RPMI7951 (cell line): ENCODE measurements at regions not wholly inside any gene's neighbourhood (a gene's known extent, or its start where the extent isn't known, plus 50 kb on each side); places are given as distances from the start of the nearest gene placed in this dataset.
"Not testable (repeated sequence)": the region's sequence is repeated elsewhere in the genome, so short reads cannot be mapped to it uniquely, and the experiment has no call there.

ENCODE experiments used
- DNase-seq: peaks from one replicate; pipeline ENCODE4 v3.0.0-alpha.2; 2012; ENCODE audit warnings: low read depth

GRCh38 chr13:107819071-107819470 is 396.3 kb downstream of the LIG4 start:
- DNase-seq: no peak

- DNase-seq: no peak
Measured at GRCh38 chr13:107817647-107818287, 397.6 kb downstream of the LIG4 start.

GRCh38 chr13:107812014-107812412 is 403.3 kb downstream of the LIG4 start:
- no peak for DNase-seq

- DNase-seq: no peak
Measured at GRCh38 chr13:107811233-107812013, 403.9 kb downstream of the LIG4 start.

GRCh38 chr13:107809125-107809524 is 406.2 kb downstream of the LIG4 start:
- no peak for DNase-seq

- no peak for DNase-seq
Measured at GRCh38 chr13:107808389-107808788, 406.9 kb downstream of the LIG4 start.

GRCh38 chr13:107807306-107808073 is 407.8 kb downstream of the LIG4 start:
- no peak for DNase-seq

GRCh38 chr13:107806726-107807125 is 408.6 kb downstream of the LIG4 start:
- no peak for DNase-seq

GRCh38 chr13:107803822-107804495 is 411.4 kb downstream of the LIG4 start:
- no peak for DNase-seq

GRCh38 chr13:107801621-107802020 is 413.7 kb downstream of the LIG4 start:
- no peak for DNase-seq

GRCh38 chr13:107799001-107799400 is 416.3 kb downstream of the LIG4 start:
- DNase-seq: no peak

GRCh38 chr13:107790397-107790796 is 424.9 kb downstream of the LIG4 start:
- DNase-seq: no peak

GRCh38 chr13:107788464-107789165 is 426.7 kb downstream of the LIG4 start:
- DNase-seq: no peak

- not testable (repeated sequence) for DNase-seq
Measured at GRCh38 chr13:107782646-107783045, 432.7 kb downstream of the LIG4 start.

GRCh38 chr13:107778094-107778493 is 437.2 kb downstream of the LIG4 start:
- DNase-seq: no peak

- DNase-seq: no peak
Measured at GRCh38 chr13:107770541-107770940, 444.8 kb downstream of the LIG4 start.

- no peak for DNase-seq
Measured at GRCh38 chr13:107767119-107767518, 448.2 kb downstream of the LIG4 start.

- no peak for DNase-seq
Measured at GRCh38 chr13:107765724-107766401, 449.5 kb downstream of the LIG4 start.

GRCh38 chr13:107764046-107764445 is 451.3 kb downstream of the LIG4 start:
- DNase-seq: no peak

- no peak for DNase-seq
Measured at GRCh38 chr13:107753748-107754147, 461.6 kb downstream of the LIG4 start.

GRCh38 chr13:107753291-107753690 is 462.0 kb downstream of the LIG4 start:
- no peak for DNase-seq
